ENCODE measurements at regions not wholly inside any gene's neighbourhood (a gene's known extent, or its start where the extent isn't known, plus 50 kb on each side); places are given as distances from the start of the nearest gene placed in this dataset.

- H3K9me3 Mint-ChIP-seq: peaks cover 3% of the 10 kb centered on the region
- H3K4me1 Mint-ChIP-seq: no peaks in the 10 kb centered on the region
- H3K27me3 Mint-ChIP-seq (ENCODE audit: low read depth): peaks cover 9% of the 10 kb centered on the region
- no peak overlapping the region for H3K27ac Mint-ChIP-seq
- H3K4me3 Mint-ChIP-seq: no peak overlapping the region
- no peak for TF ChIP-seq CTCF (IDR thresholded peaks at IDR 0.05; ENCODE audit: unreplicated experiment in 3 of 3)
- peaks cover 3% of the 10 kb centered on the region for H3K36me3 Mint-ChIP-seq (ENCODE audit: low read depth)
Measured at GRCh38 chr1:30179942-30180543, 543.3 kb downstream of the MATN1 start.

DNA sequence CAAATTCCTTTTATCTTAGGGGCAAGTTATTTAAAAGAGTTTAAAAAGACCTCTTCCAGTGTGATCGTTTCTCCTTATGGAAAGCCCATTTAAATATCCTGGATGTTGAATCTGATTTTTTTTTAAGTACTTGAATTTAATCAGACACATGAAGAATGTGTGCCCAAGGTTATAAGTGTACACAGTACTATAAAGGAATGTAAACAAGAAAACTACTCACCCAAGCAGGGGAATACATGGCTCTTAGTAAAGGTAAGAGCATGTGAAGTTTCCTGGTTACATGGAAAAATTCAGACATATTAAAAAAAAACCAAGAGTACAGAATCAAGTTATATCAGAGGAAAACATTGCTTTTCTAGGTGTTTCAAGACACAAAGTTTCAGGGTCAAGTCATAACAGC, 546.9 kb downstream of the MATN1 start:
- no peaks in the 10 kb centered on the region for H3K4me1 Mint-ChIP-seq
- H3K36me3 Mint-ChIP-seq (ENCODE audit: low read depth): peaks cover 3% of the 10 kb centered on the region
- peaks cover 19% of the 10 kb centered on the region for H3K27me3 Mint-ChIP-seq (ENCODE audit: low read depth)
- TF ChIP-seq CTCF (IDR thresholded peaks at IDR 0.05; ENCODE audit: unreplicated experiment in 3 of 3): no peak
- no peak overlapping the region for H3K4me3 Mint-ChIP-seq
- H3K27ac Mint-ChIP-seq: no peak overlapping the region
- peaks cover 3% of the 10 kb centered on the region for H3K9me3 Mint-ChIP-seq

GRCh38 chr1:30174499-30174898, 548.9 kb downstream of the MATN1 start:
- H3K36me3 Mint-ChIP-seq (ENCODE audit: low read depth): peaks cover 3% of the 10 kb centered on the region
- no peaks in the 10 kb centered on the region for H3K4me1 Mint-ChIP-seq
- no peak overlapping the region for H3K4me3 Mint-ChIP-seq
- no peak for TF ChIP-seq CTCF (IDR thresholded peaks at IDR 0.05; ENCODE audit: unreplicated experiment in 3 of 3)
- H3K27me3 Mint-ChIP-seq (ENCODE audit: low read depth): peaks cover 15% of the 10 kb centered on the region
- H3K27ac Mint-ChIP-seq: no peak overlapping the region
- peaks cover 3% of the 10 kb centered on the region for H3K9me3 Mint-ChIP-seq

DNA sequence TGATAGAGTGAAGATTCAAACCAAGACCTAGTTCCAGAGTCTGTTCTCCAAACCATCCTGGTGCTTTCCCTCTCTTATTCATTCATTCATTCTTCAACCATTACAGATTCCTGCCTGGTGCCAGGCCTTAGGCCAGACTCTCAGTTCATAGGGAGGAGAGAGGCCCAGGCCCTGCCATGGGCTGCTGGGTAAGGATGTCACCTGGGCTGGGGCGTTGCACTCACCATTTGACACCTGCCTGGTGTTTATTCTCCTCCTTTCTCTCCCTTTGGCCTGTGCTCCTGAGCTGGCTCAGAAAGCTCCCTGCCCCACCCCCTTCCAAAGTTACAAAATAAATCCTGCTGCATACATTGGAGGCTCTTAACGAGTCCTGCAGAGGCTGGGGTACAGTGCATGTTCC, 549.8 kb downstream of the MATN1 start:
- H3K36me3 Mint-ChIP-seq (ENCODE audit: low read depth): no peaks in the 10 kb centered on the region
- peaks cover 10% of the 10 kb centered on the region for H3K27me3 Mint-ChIP-seq (ENCODE audit: low read depth)
- H3K9me3 Mint-ChIP-seq: peaks cover 2% of the 10 kb centered on the region
- H3K4me3 Mint-ChIP-seq: no peak overlapping the region
- no peaks in the 10 kb centered on the region for H3K4me1 Mint-ChIP-seq
- H3K27ac Mint-ChIP-seq: no peak overlapping the region
- no peak for TF ChIP-seq CTCF (IDR thresholded peaks at IDR 0.05; ENCODE audit: unreplicated experiment in 3 of 3)

GRCh38 chr1:30172757-30173156, 550.6 kb downstream of the MATN1 start:
- Mint-ChIP-seq H3K4me3 (no peak overlapping the region), H3K27ac (no peak overlapping the region), H3K27me3 (ENCODE audit: low read depth) (peaks cover 10% of the 10 kb centered on the region), H3K9me3 (peaks cover 3% of the 10 kb centered on the region), H3K4me1 (no peaks in the 10 kb centered on the region), H3K36me3 (ENCODE audit: low read depth) (no peaks in the 10 kb centered on the region)
- no peak for TF ChIP-seq CTCF (IDR thresholded peaks at IDR 0.05; ENCODE audit: unreplicated experiment in 3 of 3)

GRCh38 chr1:30172299-30172694, 551.1 kb downstream of the MATN1 start:
- Mint-ChIP-seq H3K9me3 (peaks cover 3% of the 10 kb centered on the region), H3K27ac (no peak overlapping the region), H3K27me3 (ENCODE audit: low read depth) (peaks cover 10% of the 10 kb centered on the region), H3K36me3 (ENCODE audit: low read depth) (no peaks in the 10 kb centered on the region), H3K4me3 (no peak overlapping the region), H3K4me1 (no peaks in the 10 kb centered on the region)
- no peak for TF ChIP-seq CTCF (IDR thresholded peaks at IDR 0.05; ENCODE audit: unreplicated experiment in 3 of 3)
